ENCODE measurements at regions not wholly inside any gene's neighbourhood (a gene's known extent, or its start where the extent isn't known, plus 50 kb on each side); places are given as distances from the start of the nearest gene placed in this dataset.

GRCh38 chr9:13648676-13649075, 369.2 kb upstream of the MPDZ start:
- Histone ChIP-seq H4K20me1 (ENCODE audit: control insufficient read depth, insufficient read depth, insufficient read length) (no peaks in the 10 kb centered on the region), H4K8ac (replicated peaks; ENCODE audit: insufficient read length, low read depth, low read length) (no peak overlapping the region), H2BK12ac (ENCODE audit: insufficient read length, low read depth, low read length) (no peak overlapping the region), H3K18ac (ENCODE audit: insufficient read length, low read depth, low read length) (no peak overlapping the region), H3K14ac (ENCODE audit: insufficient read depth, low read length) (no peak overlapping the region), H2BK120ac (ENCODE audit: low read depth, low read length, poor library complexity, severe bottlenecking) (no peak overlapping the region), H3K56ac (ENCODE audit: insufficient read length, low read depth, low read length) (no peak overlapping the region), H3K4me1 (ENCODE audit: insufficient read depth, low read length) (no peaks in the 10 kb centered on the region; the same call in 1 of the 2 replicates), H3K4ac (ENCODE audit: low read depth, low read length) (no peak overlapping the region), H3K9me3 (ENCODE audit: control insufficient read depth, low read depth, low read length) (no peaks in the 10 kb centered on the region), H2AK5ac (ENCODE audit: insufficient read length, low read length) (no peak overlapping the region), H3K23me2 (ENCODE audit: insufficient read length, low read depth, low read length, poor library complexity, severe bottlenecking) (no peaks in the 10 kb centered on the region), H2BK5ac (ENCODE audit: insufficient read length, low read length) (no peak overlapping the region), H2AFZ (ENCODE audit: low read length) (no peak overlapping the region), H3K23ac (ENCODE audit: insufficient read length, low read depth, low read length) (no peak overlapping the region), H3K27ac (ENCODE audit: insufficient read length, low read depth, low read length) (no peak overlapping the region), H2BK15ac (ENCODE audit: low read depth, low read length) (no peak overlapping the region), H2BK20ac (ENCODE audit: low read depth, low read length, poor library complexity, severe bottlenecking) (no peak overlapping the region), H4K91ac (ENCODE audit: insufficient read length, low read depth, low read length) (no peak overlapping the region), H3K27me3 (ENCODE audit: insufficient read depth, low read length) (no peaks in the 10 kb centered on the region; the same call in 1 of the 2 replicates), H4K5ac (ENCODE audit: insufficient read length, low read depth, low read length) (no peak overlapping the region), H3K79me2 (ENCODE audit: insufficient read depth, low read length) (no peaks in the 10 kb centered on the region), H3T11ph (ENCODE audit: low read length) (no peak overlapping the region), H3K79me1 (ENCODE audit: insufficient read depth, low read depth, low read length, poor library complexity, severe bottlenecking) (no peaks in the 10 kb centered on the region), H3K9ac (ENCODE audit: extremely low read depth, insufficient read length, low read length) (no peak overlapping the region), H3K4me2 (ENCODE audit: insufficient read depth, insufficient read length, low read length) (no peak overlapping the region)
- no peaks in the 10 kb centered on the region for H3K27me3 Mint-ChIP-seq (ENCODE audit: low read depth)
- no peak for DNase-seq
- no peaks in the 10 kb centered on the region; a peak in 1 of 7 replicates for H3K36me3 Mint-ChIP-seq (ENCODE audit: insufficient read depth in 1 of 3, low read depth in 3 of 3)
- no peak for TF ChIP-seq CTCF (conservative IDR thresholded peaks at IDR 0.05)
- no peaks in the 10 kb centered on the region for H3K4me1 Mint-ChIP-seq
- H3K9me3 Mint-ChIP-seq, result peaks cover 2 to 7% of the 10 kb centered on the region in 2 experiments; a peak in 4 of 5 replicates
- WGBS (ENCODE audit: extremely low coverage, insufficient read length, low lambda C conversion rate), result no CpG with 5 or more reads among the region's 3 CpGs
- H3K27ac Mint-ChIP-seq, result 0 out of 7 replicates have a peak overlapping the region, but pooled peaks of 1 of the 3 experiments have one; percentile 20
- H3K4me3 Mint-ChIP-seq, result no peak overlapping the region
